ENCODE measurements at regions not wholly inside any gene's neighbourhood (a gene's known extent, or its start where the extent isn't known, plus 50 kb on each side); places are given as distances from the start of the nearest gene placed in this dataset.

DNA sequence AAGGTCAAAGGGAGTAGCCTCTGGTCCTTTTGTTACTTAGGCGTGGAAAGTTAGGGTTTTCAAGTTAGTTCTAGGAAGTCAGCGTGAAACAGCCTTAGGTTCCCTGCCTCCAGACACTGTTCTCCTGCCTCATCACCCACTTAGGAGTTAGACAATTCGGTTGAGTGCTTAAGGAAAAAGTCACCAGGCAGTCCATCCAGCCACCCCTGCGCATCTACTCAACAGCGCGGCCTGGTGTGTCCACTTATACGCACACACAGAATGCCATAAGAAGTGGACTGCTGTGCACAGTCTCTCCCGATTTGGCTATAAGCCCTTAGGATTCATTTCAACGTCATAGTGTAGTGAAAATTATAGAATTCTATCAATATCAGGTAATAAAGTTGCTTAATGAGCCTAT, 470.8 kb upstream of the TNP1 start:
- no peak for DNase-seq

- DNase-seq = no peak
Observed at GRCh38 chr2:217329023-217329431, 469.2 kb upstream of the TNP1 start.

DNA sequence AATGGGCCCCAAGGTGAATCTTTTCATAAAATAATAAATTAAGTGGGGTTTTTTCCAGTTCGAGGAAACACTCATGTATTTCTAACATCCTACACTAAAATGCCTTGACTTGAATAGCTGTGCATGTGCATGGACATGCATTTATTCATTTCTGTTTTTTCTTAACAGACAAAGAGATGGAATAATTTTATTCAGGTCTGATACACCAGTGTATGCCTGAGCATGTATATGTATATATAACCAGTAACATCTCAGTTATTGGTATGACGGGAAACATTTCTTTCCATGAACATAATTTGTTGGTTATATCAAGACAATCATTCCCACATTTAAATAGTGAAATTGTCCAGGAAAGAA, 468.7 kb upstream of the TNP1 start:
- no peak for DNase-seq

GRCh38 chr2:217327953-217328621, 468.2 kb upstream of the TNP1 start:
- no peak for DNase-seq

DNA sequence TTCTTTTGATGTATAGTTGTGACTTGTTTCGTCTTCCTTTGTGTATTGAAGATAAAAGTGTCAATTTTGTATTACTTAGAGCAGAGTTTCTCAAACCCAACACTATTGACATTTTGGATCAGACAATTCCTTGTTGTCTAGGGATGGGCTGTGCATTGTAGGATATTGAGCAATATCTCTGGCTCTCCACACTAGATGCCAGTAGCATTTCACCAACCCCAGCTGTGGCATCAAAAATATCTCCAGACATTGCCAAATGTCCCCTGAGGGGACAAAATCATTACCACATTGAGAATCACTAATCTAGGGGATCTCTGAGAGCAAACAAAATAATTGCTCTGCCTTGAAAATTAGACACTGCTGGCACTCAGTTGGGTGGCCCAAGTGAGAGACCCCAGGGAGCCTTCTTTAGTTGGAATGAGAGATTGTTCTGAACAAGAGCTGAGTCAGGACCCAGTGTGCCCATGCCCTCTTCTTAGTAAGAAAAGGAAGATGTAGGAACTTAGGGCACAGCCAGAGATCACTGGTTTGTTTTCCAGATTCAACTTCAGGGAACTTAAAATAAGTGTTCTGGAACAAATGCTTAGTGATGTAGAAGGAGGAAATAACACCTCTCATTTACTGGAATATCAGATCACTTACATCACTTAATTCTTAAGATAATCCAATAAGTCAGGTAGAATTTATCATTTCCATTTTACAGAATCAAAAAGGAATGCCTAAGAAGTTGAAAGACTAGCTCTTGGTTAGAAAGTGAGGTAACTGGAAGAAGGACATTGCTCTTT, 466.6 kb upstream of the TNP1 start:
- no peak for DNase-seq

DNA sequence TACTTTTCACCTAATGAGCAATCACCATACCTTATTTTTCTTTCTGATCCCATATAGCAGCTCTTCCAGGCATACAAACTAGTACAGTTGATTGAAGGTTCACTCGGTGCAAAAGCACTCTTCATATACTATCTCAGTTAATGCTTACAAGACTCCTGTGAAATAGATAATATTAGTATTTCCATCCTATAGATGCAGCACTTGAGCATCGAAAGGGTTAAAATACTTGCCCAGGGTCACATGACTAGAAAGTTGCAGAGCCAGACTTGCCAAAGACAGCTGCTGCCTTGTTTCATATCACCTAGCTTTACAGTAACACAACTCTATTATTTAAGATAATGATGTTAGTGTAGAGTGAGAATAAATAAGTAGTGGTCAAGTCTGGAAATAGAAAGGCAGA, 466.0 kb upstream of the TNP1 start:
- no peak for DNase-seq

GRCh38 chr2:217325251-217325650, 465.4 kb upstream of the TNP1 start:
- DNase-seq = no peak

- DNase-seq = peak; percentile 29
Observed at GRCh38 chr2:217316743-217317142, 456.9 kb upstream of the TNP1 start.

GRCh38 chr2:217314021-217314460, 454.2 kb upstream of the TNP1 start:
- DNase-seq = no peak

DNA sequence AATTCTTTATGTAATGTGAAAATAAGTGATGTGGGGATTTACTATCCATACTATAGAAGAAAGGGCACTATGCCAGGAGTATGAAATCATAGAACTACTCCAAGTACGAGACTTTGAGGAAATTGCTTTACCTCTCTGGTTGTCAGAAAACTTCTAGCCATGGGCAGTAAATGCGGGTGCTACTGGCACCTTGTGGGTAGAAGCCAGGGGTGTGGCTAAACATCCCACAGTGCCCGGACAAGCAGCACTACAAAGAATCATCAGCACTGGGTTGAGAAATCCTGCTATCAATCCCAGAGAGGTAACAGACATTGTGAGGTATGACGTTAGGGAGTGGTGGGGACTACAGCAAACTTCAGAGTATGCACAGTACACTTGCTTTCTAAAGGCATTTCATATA, 453.5 kb upstream of the TNP1 start:
- DNase-seq = no peak

GRCh38 chr2:217309056-217309455, 449.2 kb upstream of the TNP1 start:
- no peak for DNase-seq

GRCh38 chr2:217307023-217307422, 447.2 kb upstream of the TNP1 start:
- DNase-seq = no peak

- no peak for DNase-seq
Observed at GRCh38 chr2:217305882-217306281, 446.0 kb upstream of the TNP1 start.

DNA sequence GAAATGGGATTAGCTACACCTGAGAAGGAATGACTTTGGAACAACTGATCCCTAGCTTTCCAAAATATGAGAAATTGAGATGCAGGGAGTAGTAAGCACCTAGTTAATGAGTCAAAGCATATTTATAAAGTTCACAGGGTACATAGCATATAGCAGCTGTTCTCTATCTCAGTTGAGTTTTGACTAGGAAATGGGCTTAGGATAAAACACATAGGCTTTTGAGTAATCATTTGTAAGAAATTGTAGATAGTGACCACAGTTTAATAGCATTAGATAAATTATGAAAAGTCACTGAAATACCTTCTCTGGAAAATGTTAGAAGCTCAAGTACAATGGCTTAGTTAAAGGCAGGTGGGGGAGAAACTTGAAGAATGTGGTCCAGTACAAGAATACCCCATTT, 444.7 kb upstream of the TNP1 start:
- no peak for DNase-seq

DNA sequence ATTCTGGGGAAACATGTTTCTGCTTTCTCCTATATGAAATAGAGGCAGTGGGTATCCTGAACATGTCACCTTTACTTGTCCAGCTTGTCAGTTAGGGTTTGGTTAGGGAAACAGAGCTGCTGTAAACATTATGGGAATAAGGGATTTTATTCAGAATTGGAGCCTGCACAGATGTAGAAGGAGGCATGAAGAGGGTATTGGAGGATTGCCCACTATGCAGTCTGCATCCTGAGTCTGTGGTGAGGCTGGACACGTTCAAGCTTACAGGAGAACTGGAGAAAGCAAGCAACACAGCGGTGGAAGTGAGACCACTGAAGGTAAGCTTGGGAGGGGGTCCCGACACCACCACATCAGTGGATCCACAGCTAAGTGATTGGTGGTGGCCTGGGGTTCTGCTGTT, 443.0 kb upstream of the TNP1 start:
- DNase-seq = no peak

GRCh38 chr2:217301142-217301925, 441.5 kb upstream of the TNP1 start:
- DNase-seq = no peak

- no peak for DNase-seq
Observed at GRCh38 chr2:217299590-217299989, 439.7 kb upstream of the TNP1 start.

DNA sequence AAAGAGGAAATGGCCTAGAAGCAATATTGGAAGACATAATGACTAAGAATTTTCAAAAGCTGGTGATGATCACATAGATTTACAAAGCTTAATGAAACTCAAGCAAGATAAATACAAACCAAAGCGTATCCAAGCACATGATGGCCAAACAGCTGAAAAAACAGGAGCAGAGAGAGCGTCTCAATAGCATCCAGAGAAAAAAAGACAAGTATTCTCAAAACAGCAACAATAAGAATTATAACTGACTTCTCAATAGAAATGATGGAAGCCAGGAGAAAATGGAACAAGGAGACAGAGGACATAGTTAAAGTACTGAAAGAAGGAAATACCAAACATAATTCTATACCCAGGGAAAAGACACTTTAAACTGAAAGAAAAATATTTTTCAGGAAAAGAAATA, 437.2 kb upstream of the TNP1 start:
- DNase-seq = no peak

DNA sequence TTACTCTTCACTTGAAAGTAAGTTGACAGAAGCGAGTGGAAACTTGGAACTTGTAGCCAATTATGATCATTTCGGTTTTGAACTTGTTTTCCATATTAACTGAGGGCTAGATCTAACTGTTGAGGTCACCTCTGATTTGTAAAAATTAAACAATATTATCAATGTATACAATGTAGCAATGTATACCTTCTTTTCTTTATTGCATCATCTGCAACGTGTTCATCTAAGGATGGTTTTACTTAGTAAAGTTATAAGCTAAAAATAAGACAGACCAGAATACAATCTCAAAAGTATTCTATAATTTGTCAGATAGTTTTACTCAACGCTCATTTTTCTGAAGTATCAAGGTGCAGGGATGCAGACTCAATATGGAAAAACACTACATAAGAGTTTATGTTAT, 435.0 kb upstream of the TNP1 start:
- DNase-seq = no peak

DNA sequence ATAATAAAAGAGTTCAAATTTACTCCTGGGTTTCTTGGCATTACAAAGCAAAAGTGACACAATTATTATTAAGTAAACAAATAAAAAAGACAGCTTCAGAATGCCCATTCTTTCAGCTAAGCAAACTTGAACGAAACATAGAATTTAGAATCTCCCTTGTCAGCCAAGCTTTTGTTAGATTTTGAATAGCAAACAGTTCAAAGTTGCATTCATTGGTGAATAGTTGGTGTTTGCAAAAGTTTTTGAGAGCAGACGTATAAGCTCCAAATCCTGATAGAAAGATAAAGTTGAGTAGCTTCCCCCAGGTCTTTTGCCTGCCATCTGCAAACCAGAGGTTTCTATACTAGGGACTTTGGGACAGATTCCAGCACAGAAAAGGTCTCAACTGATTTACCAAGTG, 434.3 kb upstream of the TNP1 start:
- DNase-seq = no peak

- DNase-seq = no peak
Observed at GRCh38 chr2:217293607-217294006, 433.7 kb upstream of the TNP1 start.

GRCh38 chr2:217293046-217293445, 433.2 kb upstream of the TNP1 start:
- DNase-seq = no peak

- DNase-seq = no peak
Observed at GRCh38 chr2:217291259-217291658, 431.4 kb upstream of the TNP1 start.

DNA sequence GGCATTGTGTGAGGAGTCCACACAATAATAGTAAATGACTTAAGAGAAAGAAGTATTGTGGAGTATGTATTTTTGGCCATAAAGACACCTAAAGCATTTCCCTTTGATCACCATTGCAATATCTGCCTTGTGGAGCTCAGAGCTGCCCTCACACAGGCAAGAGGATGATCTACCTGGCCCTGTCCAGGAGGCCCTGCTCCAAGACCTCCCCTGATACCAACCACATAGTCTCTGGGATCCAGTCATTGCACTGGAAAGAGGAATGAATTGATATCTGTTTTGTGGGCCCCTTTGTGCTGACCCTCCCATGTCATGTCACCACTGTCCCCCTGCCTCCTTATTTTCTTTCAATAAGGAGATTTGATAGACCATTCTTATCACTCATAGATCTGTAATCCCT, 430.6 kb upstream of the TNP1 start:
- no peak for DNase-seq

All from GF-D8 (cell line).